Breast epithelium (tissue), 4 donors: ENCODE measurements at regions not wholly inside any gene's neighbourhood (a gene's known extent, or its start where the extent isn't known, plus 50 kb on each side); places are given as distances from the start of the nearest gene placed in this dataset.

ENCODE experiments used
- DNase-seq, 2 donors: peaks; one replicate each; pipeline ENCODE4 v3.0.0-alpha.2; 2019; ENCODE audit warnings: low spot score in 2 of 2
- H3K27ac ChIP-seq, 2 donors: fragments of 200-600 bp; sonication (generic) in 1 of 2; one replicate each; pipeline ENCODE4 v1.5.1; 2016 to 2019; ENCODE audit warnings: mild to moderate bottlenecking in 1 of 2
- H3K27me3 ChIP-seq, 2 donors: fragments of 200-600 bp; sonication (generic) in 1 of 2; one replicate each; pipeline versions ENCODE4 v1.5.1 to v1.6.0; 2017 to 2019; ENCODE audit warnings: control low read depth in 1 of 2, mild to moderate bottlenecking in 1 of 2
- H3K36me3 ChIP-seq: fragments of 200-600 bp; one replicate; pipeline ENCODE4 v1.5.1; 2019
- H3K4me1 ChIP-seq, 2 donors: fragments of 200-600 bp; sonication (generic); one replicate each; pipeline ENCODE4 v1.5.1; 2016 to 2019; ENCODE audit warnings: control low read depth in 1 of 2
- H3K4me3 ChIP-seq, 3 donors: fragments of 200-600 bp; sonication (generic); 1 replicate in 2 of 3; 2 replicates in 1 of 3; pipeline ENCODE4 v1.5.1; 2016 to 2019; ENCODE audit warnings: mild to moderate bottlenecking in 3 of 3, moderate library complexity in 2 of 3
- H3K9me3 ChIP-seq, 2 donors: fragments of 200-600 bp; sonication (generic) in 1 of 2; one replicate each; pipeline ENCODE4 v1.5.1; 2016 to 2019; ENCODE audit warnings: control low read depth in 1 of 2
- CTCF ChIP-seq, 3 donors: fragments of 450-650 bp; IDR thresholded peaks; one replicate each; pipeline ENCODE4 v1.5.1; 2016 to 2017; ENCODE audit warnings: antibody characterized with exemption in 3 of 3, mild to moderate bottlenecking in 3 of 3, moderate library complexity in 3 of 3
- POLR2A ChIP-seq: fragments of 450-650 bp; IDR thresholded peaks from one replicate; pipeline ENCODE4 v1.6.1; 2016; ENCODE audit warnings: antibody characterized with exemption, mild to moderate bottlenecking, moderate library complexity
- POLR2AphosphoS5 ChIP-seq, 3 donors: sonication (generic); formaldehyde crosslinking; IDR thresholded peaks; one replicate each; pipeline ENCODE4 v1.6.1; 2017; ENCODE audit warnings: antibody characterized with exemption in 3 of 3
- intact Hi-C: fragments of 100-400 bp; cut with DNase I; formaldehyde crosslinking; loops from one replicate; pipeline ENCODE4 v1.15.1; 2023; ENCODE audit warnings: low total_unique reads

- TF ChIP-seq POLR2A (no peak), CTCF (IDR thresholded peaks at IDR 0.05) (no peak), POLR2AphosphoS5 (IDR thresholded peaks at IDR 0.05) (no peak)
- Histone ChIP-seq H3K9me3 (no peaks in the 10 kb centered on the region), H3K36me3 (no peaks in the 10 kb centered on the region), H3K4me3 (no peak overlapping the region), H3K27ac (no peak overlapping the region), H3K4me1 (no peaks in the 10 kb centered on the region), H3K27me3 (no peaks in the 10 kb centered on the region)
- intact Hi-C loops = no loop called here
- no peak for DNase-seq
Measured at GRCh38 chr1:188043536-188044245, 1214.9 kb downstream of the PLA2G4A start.

GRCh38 chr1:188050250-188050649 is 1221.5 kb downstream of the PLA2G4A start:
- DNase-seq = no peak
- intact Hi-C loops = no loop called here
- Histone ChIP-seq H3K36me3 (no peaks in the 10 kb centered on the region), H3K27me3 (no peaks in the 10 kb centered on the region), H3K4me1 (no peaks in the 10 kb centered on the region), H3K9me3 (no peaks in the 10 kb centered on the region), H3K4me3 (no peak overlapping the region), H3K27ac (no peak overlapping the region)
- no peak for TF ChIP-seq CTCF (IDR thresholded peaks at IDR 0.05)
- TF ChIP-seq POLR2AphosphoS5 (IDR thresholded peaks at IDR 0.05) = no peak

- H3K36me3 ChIP-seq = no peaks in the 10 kb centered on the region
- TF ChIP-seq POLR2AphosphoS5 (IDR thresholded peaks at IDR 0.05) (no peak), CTCF (IDR thresholded peaks at IDR 0.05) (no peak), POLR2A (no peak)
- intact Hi-C loops = no loop called here
- no peak overlapping the region for H3K4me3 ChIP-seq
- H3K27ac ChIP-seq = no peak overlapping the region
- no peak for DNase-seq
- no peaks in the 10 kb centered on the region for H3K4me1 ChIP-seq
- H3K27me3 ChIP-seq = no peaks in the 10 kb centered on the region
- H3K9me3 ChIP-seq = no peaks in the 10 kb centered on the region
Measured at GRCh38 chr1:188056011-188056410, 1227.3 kb downstream of the PLA2G4A start.

GRCh38 chr1:188058801-188059200 is 1230.1 kb downstream of the PLA2G4A start:
- Histone ChIP-seq H3K36me3 (no peaks in the 10 kb centered on the region), H3K9me3 (no peaks in the 10 kb centered on the region), H3K27me3 (no peaks in the 10 kb centered on the region), H3K27ac (no peak overlapping the region), H3K4me1 (no peaks in the 10 kb centered on the region), H3K4me3 (no peak overlapping the region)
- no peak for DNase-seq
- TF ChIP-seq POLR2AphosphoS5 (IDR thresholded peaks at IDR 0.05) = no peak
- TF ChIP-seq CTCF (IDR thresholded peaks at IDR 0.05) = no peak
- TF ChIP-seq POLR2A = no peak
- intact Hi-C loops = no loop called here

GRCh38 chr1:188061881-188062280 is 1233.1 kb downstream of the PLA2G4A start:
- peaks cover 0 to 3% of the 10 kb centered on the region in 2 donors for H3K9me3 ChIP-seq
- H3K27me3 ChIP-seq = no peaks in the 10 kb centered on the region
- intact Hi-C loops = no loop called here
- H3K36me3 ChIP-seq = no peaks in the 10 kb centered on the region
- TF ChIP-seq CTCF (IDR thresholded peaks at IDR 0.05) = no peak
- no peak for TF ChIP-seq POLR2A
- no peak for TF ChIP-seq POLR2AphosphoS5 (IDR thresholded peaks at IDR 0.05)
- no peaks in the 10 kb centered on the region for H3K4me1 ChIP-seq
- no peak overlapping the region for H3K4me3 ChIP-seq
- DNase-seq = no peak
- H3K27ac ChIP-seq = no peak overlapping the region
